ENCODE measurements at regions not wholly inside any gene's neighbourhood (a gene's known extent, or its start where the extent isn't known, plus 50 kb on each side); places are given as distances from the start of the nearest gene placed in this dataset.

- Mint-ChIP-seq H3K27ac (no peak overlapping the region), H3K9me3 (peaks cover 0 to 6% of the 10 kb centered on the region in 2 donors), H3K36me3 (no peaks in the 10 kb centered on the region)
- DNase-seq (ENCODE audit: low spot score in 2 of 2) (no peak), ATAC-seq (no peak)
These were observed 94.6 kb upstream of the DAB1 start for GRCh38 chr1:57518496-57518895.

- H3K9me3 Mint-ChIP-seq, result peaks cover 0 to 9% of the 10 kb centered on the region in 2 donors
- ATAC-seq (no peak), DNase-seq (ENCODE audit: low spot score in 2 of 2) (no peak)
- H3K27ac Mint-ChIP-seq, result no peak overlapping the region
- H3K36me3 Mint-ChIP-seq, result no peaks in the 10 kb centered on the region
These were observed 93.9 kb upstream of the DAB1 start for GRCh38 chr1:57517587-57518374.

- peaks cover 0 to 9% of the 10 kb centered on the region in 2 donors for H3K9me3 Mint-ChIP-seq
- no peak overlapping the region for H3K27ac Mint-ChIP-seq
- ATAC-seq (no peak), DNase-seq (ENCODE audit: low spot score in 2 of 2) (no peak)
- H3K36me3 Mint-ChIP-seq, result peaks cover 0 to 9% of the 10 kb centered on the region in 2 donors
These were observed 88.5 kb upstream of the DAB1 start for GRCh38 chr1:57512386-57512785.

- H3K27ac Mint-ChIP-seq, result no peak overlapping the region
- H3K36me3 Mint-ChIP-seq, result peaks cover 0 to 11% of the 10 kb centered on the region in 2 donors
- no peak for ATAC-seq
- peaks cover 0 to 10% of the 10 kb centered on the region in 2 donors for H3K9me3 Mint-ChIP-seq
- DNase-seq (ENCODE audit: low spot score in 2 of 2), result no peak
These were observed 83.1 kb upstream of the DAB1 start for GRCh38 chr1:57506941-57507340.

GRCh38 chr1:57503337-57503736, 79.5 kb upstream of the DAB1 start:
- ATAC-seq, result no peak
- H3K27ac Mint-ChIP-seq, result no peak overlapping the region
- H3K36me3 Mint-ChIP-seq, result peaks cover 0 to 13% of the 10 kb centered on the region in 2 donors
- peaks cover 0 to 14% of the 10 kb centered on the region in 2 donors for H3K9me3 Mint-ChIP-seq
- DNase-seq (ENCODE audit: low spot score in 2 of 2), result no peak

GRCh38 chr1:57500136-57500830, 76.4 kb upstream of the DAB1 start:
- Mint-ChIP-seq H3K27ac (no peak overlapping the region), H3K9me3 (peaks cover 8 to 17% of the 10 kb centered on the region in 2 donors), H3K36me3 (peaks cover 0 to 7% of the 10 kb centered on the region in 2 donors)
- ATAC-seq (no peak), DNase-seq (ENCODE audit: low spot score in 2 of 2) (no peak)

- Mint-ChIP-seq H3K36me3 (peaks cover 0 to 7% of the 10 kb centered on the region in 2 donors), H3K27ac (no peak overlapping the region), H3K9me3 (peaks cover 8 to 21% of the 10 kb centered on the region in 2 donors)
- ATAC-seq, result no peak
- no peak for DNase-seq (ENCODE audit: low spot score in 2 of 2)
These were observed 70.7 kb upstream of the DAB1 start for GRCh38 chr1:57494530-57495079.

- no peak overlapping the region for H3K27ac Mint-ChIP-seq
- ATAC-seq, result no peak
These were observed 68.8 kb upstream of the DAB1 start for GRCh38 chr1:57492586-57493226.

GRCh38 chr1:57489358-57490036, 65.6 kb upstream of the DAB1 start:
- Mint-ChIP-seq H3K36me3 (no peaks in the 10 kb centered on the region), H3K9me3 (peaks cover 0 to 4% of the 10 kb centered on the region in 2 donors), H3K27ac (no peak overlapping the region)
- DNase-seq (ENCODE audit: low spot score in 2 of 2) (no peak), ATAC-seq (no peak)

More at GRCh38 chr1:57492586-57493226, 68.8 kb upstream of the DAB1 start:
- Mint-ChIP-seq H3K9me3 (peaks cover 3 to 12% of the 10 kb centered on the region in 2 donors), H3K36me3 (no peaks in the 10 kb centered on the region)
- DNase-seq (ENCODE audit: low spot score in 2 of 2), result no peak

GRCh38 chr1:57485643-57486042, 61.8 kb upstream of the DAB1 start:
- peaks cover 0 to 5% of the 10 kb centered on the region in 2 donors for H3K9me3 Mint-ChIP-seq
- no peaks in the 10 kb centered on the region for H3K36me3 Mint-ChIP-seq
- DNase-seq (ENCODE audit: low spot score in 2 of 2) (no peak), ATAC-seq (no peak)
- H3K27ac Mint-ChIP-seq, result no peak overlapping the region

- peaks cover 0 to 5% of the 10 kb centered on the region in 2 donors for H3K9me3 Mint-ChIP-seq
- no peak for ATAC-seq
- H3K27ac Mint-ChIP-seq, result no peak overlapping the region
- H3K36me3 Mint-ChIP-seq, result no peaks in the 10 kb centered on the region
- no peak for DNase-seq (ENCODE audit: low spot score in 2 of 2)
These were observed 60.1 kb upstream of the DAB1 start for GRCh38 chr1:57483954-57484353.

GRCh38 chr1:57479471-57479870, 55.6 kb upstream of the DAB1 start:
- DNase-seq (ENCODE audit: low spot score in 2 of 2) (no peak), ATAC-seq (no peak)
- Mint-ChIP-seq H3K36me3 (no peaks in the 10 kb centered on the region), H3K27ac (no peak overlapping the region), H3K9me3 (peaks cover 0 to 5% of the 10 kb centered on the region in 2 donors)

- no peak for DNase-seq (ENCODE audit: low spot score in 2 of 2)
- Mint-ChIP-seq H3K27ac (no peak overlapping the region), H3K9me3 (peaks cover 0 to 4% of the 10 kb centered on the region in 2 donors), H3K36me3 (no peaks in the 10 kb centered on the region)
- no peak for ATAC-seq
These were observed 51.5 kb upstream of the DAB1 start for GRCh38 chr1:57475366-57475765.

GRCh38 chr1:57474137-57474750, 50.4 kb upstream of the DAB1 start:
- ATAC-seq, result no peak
- Mint-ChIP-seq H3K36me3 (no peaks in the 10 kb centered on the region), H3K27ac (no peak overlapping the region), H3K9me3 (peaks cover 0 to 4% of the 10 kb centered on the region in 2 donors)
- DNase-seq (ENCODE audit: low spot score in 2 of 2), result no peak

All from activated naive CD4-positive, alpha-beta T cell treated with anti-CD3 and anti-CD28 coated beads, Interleukin-2, amount 50 U/mL, for 72 hours (primary cell).